ENCODE measurements at regions not wholly inside any gene's neighbourhood (a gene's known extent, or its start where the extent isn't known, plus 50 kb on each side); places are given as distances from the start of the nearest gene placed in this dataset.
"Not testable (repeated sequence)": the region's sequence is repeated elsewhere in the genome, so short reads cannot be mapped to it uniquely, and the experiment has no call there.

- H3K4me3 Mint-ChIP-seq = no peak overlapping the region
- POLR2A ChIA-PET = no interaction called here
- DNase-seq = no peak
- no peak overlapping the region for H3K27ac Mint-ChIP-seq
- CTCF ChIA-PET = no interaction called here
- no peaks in the 10 kb centered on the region for H3K9me3 Mint-ChIP-seq
- H3K27me3 Mint-ChIP-seq = no peaks in the 10 kb centered on the region
- no peaks in the 10 kb centered on the region for H3K4me1 Mint-ChIP-seq
- H3K36me3 Mint-ChIP-seq (ENCODE audit: low read depth) = no peaks in the 10 kb centered on the region
Observed at GRCh38 chr2:138249207-138249606, 252.4 kb upstream of the SPOPL start.

- H3K27ac Mint-ChIP-seq; H3K27me3 Mint-ChIP-seq; H3K36me3 Mint-ChIP-seq (ENCODE audit: low read depth); H3K9me3 Mint-ChIP-seq; POLR2A ChIA-PET; H3K4me1 Mint-ChIP-seq; DNase-seq; H3K4me3 Mint-ChIP-seq; CTCF ChIA-PET: not testable (repeated sequence)
Observed at GRCh38 chr2:138250843-138251320, 250.7 kb upstream of the SPOPL start.

GRCh38 chr2:138252587-138252986, 249.0 kb upstream of the SPOPL start:
- Mint-ChIP-seq H3K36me3 (ENCODE audit: low read depth) (no peaks in the 10 kb centered on the region), H3K9me3 (no peaks in the 10 kb centered on the region), H3K27ac (no peak overlapping the region), H3K4me1 (no peaks in the 10 kb centered on the region), H3K4me3 (no peak overlapping the region), H3K27me3 (no peaks in the 10 kb centered on the region)
- POLR2A ChIA-PET = no interaction called here
- CTCF ChIA-PET = no interaction called here
- DNase-seq = no peak

GRCh38 chr2:138255670-138256069, 245.9 kb upstream of the SPOPL start:
- no peak overlapping the region for H3K27ac Mint-ChIP-seq
- CTCF ChIA-PET = no interaction called here
- no peak for DNase-seq
- H3K27me3 Mint-ChIP-seq = no peaks in the 10 kb centered on the region
- no peaks in the 10 kb centered on the region for H3K9me3 Mint-ChIP-seq
- H3K4me1 Mint-ChIP-seq = no peaks in the 10 kb centered on the region
- H3K4me3 Mint-ChIP-seq = no peak overlapping the region
- no peaks in the 10 kb centered on the region for H3K36me3 Mint-ChIP-seq (ENCODE audit: low read depth)
- POLR2A ChIA-PET = no interaction called here

- H3K4me3 Mint-ChIP-seq = no peak overlapping the region
- no peaks in the 10 kb centered on the region for H3K27me3 Mint-ChIP-seq
- peaks cover 5% of the 10 kb centered on the region for H3K9me3 Mint-ChIP-seq
- ChIA-PET POLR2A (no interaction called here), CTCF (no interaction called here)
- DNase-seq = no peak
- no peaks in the 10 kb centered on the region for H3K36me3 Mint-ChIP-seq (ENCODE audit: low read depth)
- H3K4me1 Mint-ChIP-seq = no peaks in the 10 kb centered on the region
- no peak overlapping the region for H3K27ac Mint-ChIP-seq
Observed at GRCh38 chr2:138267161-138267901, 234.2 kb upstream of the SPOPL start.

GRCh38 chr2:138267902-138268254, 233.7 kb upstream of the SPOPL start:
- Mint-ChIP-seq H3K36me3 (ENCODE audit: low read depth) (no peaks in the 10 kb centered on the region), H3K27me3 (no peaks in the 10 kb centered on the region), H3K4me1 (no peaks in the 10 kb centered on the region), H3K27ac (no peak overlapping the region), H3K4me3 (no peak overlapping the region), H3K9me3 (no peaks in the 10 kb centered on the region)
- DNase-seq = no peak
- POLR2A ChIA-PET = no interaction called here
- CTCF ChIA-PET = no interaction called here

- Mint-ChIP-seq H3K36me3 (ENCODE audit: low read depth) (no peaks in the 10 kb centered on the region), H3K27ac (no peak overlapping the region)
Observed at GRCh38 chr2:138269765-138270164, 231.8 kb upstream of the SPOPL start.

GRCh38 chr2:138271467-138271866, 230.1 kb upstream of the SPOPL start:
- ChIA-PET CTCF (no interaction called here), POLR2A (no interaction called here)
- no peak overlapping the region for H3K27ac Mint-ChIP-seq
- H3K27me3 Mint-ChIP-seq = no peaks in the 10 kb centered on the region
- no peak overlapping the region for H3K4me3 Mint-ChIP-seq
- no peaks in the 10 kb centered on the region for H3K36me3 Mint-ChIP-seq (ENCODE audit: low read depth)
- H3K9me3 Mint-ChIP-seq = no peaks in the 10 kb centered on the region
- no peaks in the 10 kb centered on the region for H3K4me1 Mint-ChIP-seq
- DNase-seq = no peak

More at GRCh38 chr2:138269765-138270164, 231.8 kb upstream of the SPOPL start:
- H3K9me3 Mint-ChIP-seq = no peaks in the 10 kb centered on the region
- no peak overlapping the region for H3K4me3 Mint-ChIP-seq
- ChIA-PET CTCF (no interaction called here), POLR2A (no interaction called here)
- H3K4me1 Mint-ChIP-seq = no peaks in the 10 kb centered on the region
- no peaks in the 10 kb centered on the region for H3K27me3 Mint-ChIP-seq
- DNase-seq = no peak

GRCh38 chr2:138272524-138273195, 228.9 kb upstream of the SPOPL start:
- DNase-seq = no peak
- ChIA-PET POLR2A (no interaction called here), CTCF (no interaction called here)
- Mint-ChIP-seq H3K4me3 (no peak overlapping the region), H3K27me3 (no peaks in the 10 kb centered on the region), H3K9me3 (no peaks in the 10 kb centered on the region), H3K27ac (no peak overlapping the region), H3K36me3 (ENCODE audit: low read depth) (no peaks in the 10 kb centered on the region), H3K4me1 (no peaks in the 10 kb centered on the region)

- POLR2A ChIA-PET; H3K36me3 Mint-ChIP-seq (ENCODE audit: low read depth); DNase-seq; CTCF ChIA-PET; H3K4me1 Mint-ChIP-seq; H3K4me3 Mint-ChIP-seq; H3K9me3 Mint-ChIP-seq; H3K27me3 Mint-ChIP-seq; H3K27ac Mint-ChIP-seq: not testable (repeated sequence)
Observed at GRCh38 chr2:138273280-138273679, 228.3 kb upstream of the SPOPL start.

- Mint-ChIP-seq H3K4me3 (no peak overlapping the region), H3K27ac (no peak overlapping the region), H3K4me1 (no peaks in the 10 kb centered on the region), H3K36me3 (ENCODE audit: low read depth) (no peaks in the 10 kb centered on the region), H3K9me3 (no peaks in the 10 kb centered on the region), H3K27me3 (no peaks in the 10 kb centered on the region)
- ChIA-PET CTCF (no interaction called here), POLR2A (interaction anchor here (0.6 kb wide), 1 partner anchor 553 kb away, joined by 4 read pairs; no protein-coding TSS in a partner anchor)
- DNase-seq = no peak
Observed at GRCh38 chr2:138274421-138275291, 226.9 kb upstream of the SPOPL start.

GRCh38 chr2:138275292-138275690, 226.3 kb upstream of the SPOPL start:
- no peak overlapping the region for H3K27ac Mint-ChIP-seq
- no peak for DNase-seq
- POLR2A ChIA-PET = no interaction called here
- CTCF ChIA-PET = no interaction called here
- H3K4me3 Mint-ChIP-seq = no peak overlapping the region
- H3K9me3 Mint-ChIP-seq = no peaks in the 10 kb centered on the region
- no peaks in the 10 kb centered on the region for H3K36me3 Mint-ChIP-seq (ENCODE audit: low read depth)
- no peaks in the 10 kb centered on the region for H3K4me1 Mint-ChIP-seq
- no peaks in the 10 kb centered on the region for H3K27me3 Mint-ChIP-seq

GRCh38 chr2:138275881-138276280, 225.7 kb upstream of the SPOPL start:
- CTCF ChIA-PET = no interaction called here
- no peaks in the 10 kb centered on the region for H3K4me1 Mint-ChIP-seq
- POLR2A ChIA-PET = no interaction called here
- no peak for DNase-seq
- H3K4me3 Mint-ChIP-seq = no peak overlapping the region
- no peaks in the 10 kb centered on the region for H3K27me3 Mint-ChIP-seq
- no peaks in the 10 kb centered on the region for H3K9me3 Mint-ChIP-seq
- no peaks in the 10 kb centered on the region for H3K36me3 Mint-ChIP-seq (ENCODE audit: low read depth)
- no peak overlapping the region for H3K27ac Mint-ChIP-seq
